ENCODE measurements at regions not wholly inside any gene's neighbourhood (a gene's known extent, or its start where the extent isn't known, plus 50 kb on each side); places are given as distances from the start of the nearest gene placed in this dataset.
"Not testable (repeated sequence)": the region's sequence is repeated elsewhere in the genome, so short reads cannot be mapped to it uniquely, and the experiment has no call there.

GRCh38 chr20:23142162-23143050, 56.3 kb upstream of the CD93 start:
- Histone ChIP-seq H3K27ac (ENCODE audit: insufficient read depth, low read depth, low read length, poor library complexity, severe bottlenecking) (no peak overlapping the region), H3K27me3 (ENCODE audit: control insufficient read depth, insufficient read depth, low read length, poor library complexity, severe bottlenecking) (no peaks in the 10 kb centered on the region), H3K36me3 (ENCODE audit: control insufficient read depth, insufficient read depth, low read length) (no peaks in the 10 kb centered on the region), H3K4me3 (ENCODE audit: insufficient read depth, low read depth, low read length) (no peak overlapping the region), H3K9me3 (ENCODE audit: control insufficient read depth, low read length) (no peaks in the 10 kb centered on the region), H3K4me1 (ENCODE audit: control insufficient read depth, insufficient read depth, low read length) (no peaks in the 10 kb centered on the region)
- WGBS, 2 experiments = 93 to 94% methylated on average over 16 of the region's 16 CpGs

DNA sequence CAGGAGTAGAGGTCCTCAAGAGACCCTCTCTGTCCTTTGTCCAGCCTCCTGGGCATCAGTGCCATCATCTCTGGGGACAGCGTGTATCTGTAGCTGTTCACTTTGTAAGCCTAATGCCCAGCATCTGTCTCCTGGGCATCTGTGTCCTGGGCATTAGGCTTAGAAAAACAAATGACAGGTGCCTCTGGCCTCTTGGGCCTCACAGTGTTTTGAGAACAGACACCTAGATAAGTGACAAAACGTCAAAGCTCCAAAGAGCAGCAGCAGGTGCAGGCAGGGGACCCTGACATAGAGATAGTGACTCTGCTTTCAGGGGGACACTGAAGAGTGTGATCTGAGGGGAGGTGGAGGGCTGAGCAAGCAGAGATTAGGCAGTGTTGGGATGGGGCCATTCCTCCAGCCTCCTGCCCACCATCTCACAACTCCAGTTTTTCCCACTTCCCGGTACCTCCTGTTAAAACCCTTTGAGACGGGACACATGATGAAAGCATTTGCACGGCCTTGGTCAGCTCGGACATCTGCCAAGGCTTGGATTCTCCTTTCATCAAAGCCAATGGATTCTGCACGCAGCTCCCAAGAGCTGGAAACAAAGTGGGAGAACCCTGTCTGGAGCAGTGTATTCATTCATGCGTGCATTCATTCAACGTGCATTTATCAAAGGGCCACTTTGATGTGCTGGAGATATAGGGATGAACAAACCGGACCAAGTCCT, 55.5 kb upstream of the CD93 start:
- H3K36me3 ChIP-seq (ENCODE audit: control insufficient read depth, insufficient read depth, low read length) = no peaks in the 10 kb centered on the region

DNA sequence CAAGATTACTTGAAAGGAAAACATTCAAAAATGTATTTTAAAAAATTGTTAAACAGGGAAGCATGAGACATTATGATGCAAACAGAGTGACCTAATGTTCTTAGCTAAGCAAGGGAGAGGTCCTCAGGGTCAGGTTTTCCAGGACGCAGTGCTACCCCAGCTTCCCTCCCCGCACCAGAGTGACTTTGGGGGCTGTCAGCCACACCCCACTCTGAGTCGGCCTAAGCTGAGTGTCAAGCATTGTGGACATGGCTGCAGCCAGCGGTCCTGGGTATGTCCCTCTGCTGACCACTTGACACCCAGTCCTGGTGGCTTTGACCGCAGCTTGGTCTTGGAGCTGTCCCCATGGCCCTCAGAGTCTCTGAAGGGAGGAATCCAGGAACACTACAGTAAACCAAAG, 54.9 kb upstream of the CD93 start:
- no peaks in the 10 kb centered on the region for H3K9me3 ChIP-seq (ENCODE audit: control insufficient read depth, low read length)
- WGBS, 2 experiments = 92 to 96% methylated on average over 5 of the region's 5 CpGs
- H3K27ac ChIP-seq (ENCODE audit: insufficient read depth, low read depth, low read length, poor library complexity, severe bottlenecking) = no peak overlapping the region
- H3K36me3 ChIP-seq (ENCODE audit: control insufficient read depth, insufficient read depth, low read length) = no peaks in the 10 kb centered on the region
- H3K4me1 ChIP-seq (ENCODE audit: control insufficient read depth, insufficient read depth, low read length) = no peaks in the 10 kb centered on the region
- no peaks in the 10 kb centered on the region for H3K27me3 ChIP-seq (ENCODE audit: control insufficient read depth, insufficient read depth, low read length, poor library complexity, severe bottlenecking)
- no peak overlapping the region for H3K4me3 ChIP-seq (ENCODE audit: insufficient read depth, low read depth, low read length)

More for the DNA sequence above, 55.5 kb upstream of the CD93 start:
- Histone ChIP-seq H3K9me3 (ENCODE audit: control insufficient read depth, low read length) (no peaks in the 10 kb centered on the region), H3K4me3 (ENCODE audit: insufficient read depth, low read depth, low read length) (no peak overlapping the region), H3K27ac (ENCODE audit: insufficient read depth, low read depth, low read length, poor library complexity, severe bottlenecking) (no peak overlapping the region), H3K4me1 (ENCODE audit: control insufficient read depth, insufficient read depth, low read length) (no peaks in the 10 kb centered on the region), H3K27me3 (ENCODE audit: control insufficient read depth, insufficient read depth, low read length, poor library complexity, severe bottlenecking) (no peaks in the 10 kb centered on the region)
- 94 to 95% methylated on average over 10 of the region's 10 CpGs for WGBS, 2 experiments

DNA sequence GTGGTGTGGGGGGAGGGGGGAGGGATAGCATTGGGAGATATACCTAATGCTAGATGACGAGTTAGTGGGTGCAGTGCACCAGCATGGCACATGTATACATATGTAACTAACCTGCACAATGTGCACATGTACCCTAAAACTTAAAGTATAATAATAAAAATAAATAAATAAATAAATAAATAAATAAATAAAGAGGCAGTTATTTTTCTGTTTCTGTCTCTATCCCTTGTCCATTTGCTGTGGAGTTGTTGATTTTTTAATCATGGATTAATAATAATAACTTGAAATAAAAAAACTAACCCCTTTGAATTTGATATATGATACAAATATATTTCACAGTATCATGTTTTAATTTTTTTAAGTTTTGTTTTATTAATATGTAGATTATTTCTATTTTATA, 53.9 kb upstream of the CD93 start:
- H3K36me3 ChIP-seq (ENCODE audit: control insufficient read depth, insufficient read depth, low read length); H3K9me3 ChIP-seq (ENCODE audit: control insufficient read depth, low read length); H3K4me3 ChIP-seq (ENCODE audit: insufficient read depth, low read depth, low read length); H3K27ac ChIP-seq (ENCODE audit: insufficient read depth, low read depth, low read length, poor library complexity, severe bottlenecking); H3K27me3 ChIP-seq (ENCODE audit: control insufficient read depth, insufficient read depth, low read length, poor library complexity, severe bottlenecking); H3K4me1 ChIP-seq (ENCODE audit: control insufficient read depth, insufficient read depth, low read length): not testable (repeated sequence)
- no CpG with 5 or more reads among the region's 1 CpG for WGBS, 2 experiments

GRCh38 chr20:23139524-23139923, 53.4 kb upstream of the CD93 start:
- 92 to 94% methylated on average over 8 of the region's 8 CpGs for WGBS, 2 experiments
- Histone ChIP-seq H3K36me3 (ENCODE audit: control insufficient read depth, insufficient read depth, low read length) (no peaks in the 10 kb centered on the region), H3K27ac (ENCODE audit: insufficient read depth, low read depth, low read length, poor library complexity, severe bottlenecking) (no peak overlapping the region), H3K27me3 (ENCODE audit: control insufficient read depth, insufficient read depth, low read length, poor library complexity, severe bottlenecking) (no peaks in the 10 kb centered on the region), H3K9me3 (ENCODE audit: control insufficient read depth, low read length) (no peaks in the 10 kb centered on the region), H3K4me1 (ENCODE audit: control insufficient read depth, insufficient read depth, low read length) (no peaks in the 10 kb centered on the region), H3K4me3 (ENCODE audit: insufficient read depth, low read depth, low read length) (no peak overlapping the region)

- Histone ChIP-seq H3K27ac (ENCODE audit: insufficient read depth, low read depth, low read length, poor library complexity, severe bottlenecking) (no peak overlapping the region), H3K4me1 (ENCODE audit: control insufficient read depth, insufficient read depth, low read length) (no peaks in the 10 kb centered on the region), H3K9me3 (ENCODE audit: control insufficient read depth, low read length) (no peaks in the 10 kb centered on the region), H3K4me3 (ENCODE audit: insufficient read depth, low read depth, low read length) (no peak overlapping the region), H3K27me3 (ENCODE audit: control insufficient read depth, insufficient read depth, low read length, poor library complexity, severe bottlenecking) (no peaks in the 10 kb centered on the region), H3K36me3 (ENCODE audit: control insufficient read depth, insufficient read depth, low read length) (no peaks in the 10 kb centered on the region)
- 89 to 91% methylated on average over 3 of the region's 3 CpGs for WGBS, 2 experiments
These were observed 52.6 kb upstream of the CD93 start for GRCh38 chr20:23138682-23139081.

DNA sequence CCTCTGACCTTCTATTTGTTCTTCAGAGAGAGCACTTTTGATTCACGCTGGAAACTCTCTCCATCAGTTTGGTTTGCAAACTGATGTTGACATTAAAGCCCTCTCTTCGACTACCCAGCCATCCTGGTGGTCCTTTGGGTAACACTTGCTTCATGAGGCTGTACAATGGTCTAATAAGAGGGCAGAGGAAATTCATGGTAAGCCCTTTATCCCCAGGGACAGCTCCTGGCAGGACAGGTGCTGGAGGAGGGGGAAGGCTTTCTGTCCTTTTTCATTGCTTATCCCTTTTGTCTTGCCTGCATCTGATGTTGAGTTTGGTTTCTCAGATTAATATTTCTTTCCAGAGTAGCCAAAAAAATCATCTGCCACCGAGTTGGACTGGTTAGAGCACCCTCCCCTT, 52.1 kb upstream of the CD93 start:
- no peaks in the 10 kb centered on the region for H3K4me1 ChIP-seq (ENCODE audit: control insufficient read depth, insufficient read depth, low read length)
- H3K27ac ChIP-seq (ENCODE audit: insufficient read depth, low read depth, low read length, poor library complexity, severe bottlenecking) = no peak overlapping the region
- H3K9me3 ChIP-seq (ENCODE audit: control insufficient read depth, low read length) = no peaks in the 10 kb centered on the region
- no peaks in the 10 kb centered on the region for H3K27me3 ChIP-seq (ENCODE audit: control insufficient read depth, insufficient read depth, low read length, poor library complexity, severe bottlenecking)
- H3K36me3 ChIP-seq (ENCODE audit: control insufficient read depth, insufficient read depth, low read length) = no peaks in the 10 kb centered on the region
- no peak overlapping the region for H3K4me3 ChIP-seq (ENCODE audit: insufficient read depth, low read depth, low read length)
- WGBS, 2 experiments = 72 to 92% methylated on average over 3 of the region's 3 CpGs

DNA sequence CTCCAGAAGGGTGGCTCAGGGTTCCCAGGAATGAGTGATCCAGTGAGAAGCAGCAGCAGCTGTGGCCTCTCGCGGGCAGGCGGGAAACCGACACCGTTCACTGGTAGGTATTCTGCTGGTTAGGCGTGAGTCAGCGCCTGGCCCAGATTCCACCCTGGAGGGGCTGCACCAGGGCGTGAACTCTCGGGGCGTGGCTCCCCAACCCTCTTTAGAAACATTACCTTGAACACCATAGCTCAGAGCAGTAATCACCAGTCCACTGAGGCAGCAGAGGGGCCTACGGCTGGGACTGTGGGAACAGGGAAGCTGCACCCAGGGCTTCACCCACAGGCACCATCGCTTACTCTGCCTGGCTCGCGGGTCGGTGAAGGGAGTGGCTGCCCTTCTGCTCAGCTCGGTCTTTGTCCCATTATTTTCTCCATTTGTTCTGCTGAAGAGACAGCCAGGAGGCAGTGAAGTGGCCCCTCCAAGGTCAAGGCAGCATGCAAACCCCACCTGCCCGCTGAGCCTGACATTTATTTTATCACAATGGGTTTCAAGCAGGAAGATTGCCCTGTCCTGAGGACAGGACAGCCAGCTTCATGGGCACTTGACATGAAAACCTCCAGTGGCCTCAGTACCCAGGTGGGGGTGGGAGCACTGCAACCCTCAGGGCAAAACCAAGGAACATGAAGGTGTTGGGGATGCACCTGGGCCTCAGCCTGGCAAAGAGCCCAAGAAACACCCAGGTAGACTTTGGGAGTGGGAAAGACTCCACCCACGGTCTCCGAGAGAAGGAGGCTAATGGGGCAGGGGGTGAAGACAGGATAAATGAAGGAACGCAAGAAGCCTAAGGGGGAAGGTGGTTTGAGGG, 51.0 kb upstream of the CD93 start:
- Histone ChIP-seq H3K4me3 (ENCODE audit: insufficient read depth, low read depth, low read length) (no peak overlapping the region), H3K9me3 (ENCODE audit: control insufficient read depth, low read length) (no peaks in the 10 kb centered on the region), H3K36me3 (ENCODE audit: control insufficient read depth, insufficient read depth, low read length) (no peaks in the 10 kb centered on the region), H3K27me3 (ENCODE audit: control insufficient read depth, insufficient read depth, low read length, poor library complexity, severe bottlenecking) (no peaks in the 10 kb centered on the region), H3K27ac (ENCODE audit: insufficient read depth, low read depth, low read length, poor library complexity, severe bottlenecking) (no peak overlapping the region), H3K4me1 (ENCODE audit: control insufficient read depth, insufficient read depth, low read length) (no peaks in the 10 kb centered on the region)
- WGBS, 2 experiments = 94 to 95% methylated on average over 20 of the region's 20 CpGs

GRCh38 chr20:23135449-23136420, 49.6 kb upstream of the CD93 start:
- H3K4me3 ChIP-seq (ENCODE audit: insufficient read depth, low read depth, low read length) = no peak overlapping the region
- no peak overlapping the region for H3K27ac ChIP-seq (ENCODE audit: insufficient read depth, low read depth, low read length, poor library complexity, severe bottlenecking)
- no peaks in the 10 kb centered on the region for H3K36me3 ChIP-seq (ENCODE audit: control insufficient read depth, insufficient read depth, low read length)
- H3K4me1 ChIP-seq (ENCODE audit: control insufficient read depth, insufficient read depth, low read length) = no peaks in the 10 kb centered on the region
- 87 to 96% methylated on average over 7 to 8 of the region's 8 CpGs for WGBS, 2 experiments
- no peaks in the 10 kb centered on the region for H3K9me3 ChIP-seq (ENCODE audit: control insufficient read depth, low read length)
- H3K27me3 ChIP-seq (ENCODE audit: control insufficient read depth, insufficient read depth, low read length, poor library complexity, severe bottlenecking) = no peaks in the 10 kb centered on the region
